Heart right ventricle (tissue), 16 donors: ENCODE measurements at regions not wholly inside any gene's neighbourhood (a gene's known extent, or its start where the extent isn't known, plus 50 kb on each side); places are given as distances from the start of the nearest gene placed in this dataset.

ENCODE experiments used
- ATAC-seq, 8 donors: fragments of 200-7000 bp; cut with Tn5 transposase; one replicate each; pipeline ENCODE4 v1.9.1; 2020; ENCODE audit warnings: mild to moderate bottlenecking in 8 of 8, moderate library complexity in 8 of 8, moderate number of reproducible peaks in 1 of 8
- DNase-seq, 2 donors: peaks; one replicate each; pipeline ENCODE4 v3.0.0-alpha.2; 2020
- H3K27ac ChIP-seq, 10 donors: fragments of 200-600 bp; sonication (generic) in 2 of 10; one replicate each; pipeline versions ENCODE4 v1.5.0 to v1.8.0; 2020 to 2022; ENCODE audit warnings: mild to moderate bottlenecking in 3 of 10
- H3K27me3 ChIP-seq, 7 donors: fragments of 200-600 bp; one replicate each; pipeline ENCODE4 v1.8.0; 2021 to 2022; ENCODE audit warnings: mild to moderate bottlenecking in 2 of 7
- H3K36me3 ChIP-seq, 9 donors: fragments of 200-600 bp; sonication (generic) in 1 of 9; one replicate each; pipeline versions ENCODE4 v1.5.0 to v1.8.0; 2020 to 2022; ENCODE audit warnings: mild to moderate bottlenecking in 2 of 9
- H3K4me1 ChIP-seq, 9 donors: fragments of 200-600 bp; sonication (generic) in 1 of 9; one replicate each; pipeline versions ENCODE4 v1.5.0 to v1.8.0; 2020 to 2022; ENCODE audit warnings: mild to moderate bottlenecking in 4 of 9
- H3K4me3 ChIP-seq, 10 donors: fragments of 200-600 bp; sonication (generic) in 2 of 10; one replicate each; pipeline versions ENCODE4 v1.5.0 to v1.8.0; 2020 to 2022; ENCODE audit warnings: mild to moderate bottlenecking in 7 of 10, moderate library complexity in 2 of 10
- H3K9me3 ChIP-seq, 11 donors: fragments of 200-600 bp in 10 of 11; sonication (generic) in 2 of 11; one replicate each; pipeline versions ENCODE4 v1.5.0 to v1.8.0; 2013 to 2022; ENCODE audit warnings: mild to moderate bottlenecking in 2 of 11, control low read depth in 1 of 11, moderate library complexity in 1 of 11
- CTCF ChIP-seq, 9 donors: fragments of 200-600 bp; sonication (generic) in 2 of 9; IDR thresholded peaks; one replicate each; pipeline versions ENCODE4 v1.5.0 to v1.8.0; 2021 to 2022; ENCODE audit warnings: antibody characterized with exemption in 9 of 9, mild to moderate bottlenecking in 5 of 9, moderate library complexity in 1 of 9
- WGBS, 2 donors: extraction: QIAGEN DNeasy Blood & Tissue Kit; methylation state at CpG; one replicate each; pipeline ENCODE4 v1.1.7; 2013; ENCODE audit warnings: inconsistent platforms in 1 of 2; 5-methylcytosine and 5-hydroxymethylcytosine counted together
- intact Hi-C, 10 donors: fragments of 100-400 bp; cut with DNase I; formaldehyde crosslinking; loops; one replicate each; pipeline versions ENCODE4 v1.11.1 to v1.14.2; 2022
- donor health status: Arrhythmogenic right ventricular cardiomyopathy.
- donor health status: ischemic (EF 13 %, LVEDD 7.1; RV severe dilation, severe dysfunction).
- donor health status: healthy with polysubstance abuse.
- donor health status: DM: no; HTN: yes; CAD: no.
- donor health status: DM: no; HTN: no; CAD: no.
- donor health status: ischemic (EF 25% LVEDD 6.9; RV normal size, moderate dysfunction).
- donor health status: ischemic (EF 25% LVEDD 5.7; RV mildly dilated, moderate dysfunction).
- donor health status: healthy.
- donor health status: DM: yes; HTN: yes; CAD: no.
- donor health status: Ischemic cardiomyopathy.
- donor health status: ischemic (EF 35%, LVEDD 5.7; RV mildly dilated, moderate dysfunction).
- donor health status: nonischemic (EF 11% LVEDD 7.7; RV severe dilation, severe dysfunction).
- donor health status: DM: yes; HTN: yes; CAD: no.
- donor health status: PGD.
- donor health status: ischemic (EF 29% LVEDD 5.4; RV normal size, mild dysfunction).
- donor health status: nonischemic (EF 23%, LVEDD 6.1; RV moderate dilation, normal function).

GRCh38 chr22:48333816-48334735 is 1493.6 kb downstream of the BRD1 start:
- 87 to 88% methylated on average over 40 of the region's 40 CpGs for WGBS, 2 donors
- Histone ChIP-seq H3K4me1 (no peaks in the 10 kb centered on the region), H3K36me3 (no peaks in the 10 kb centered on the region), H3K27ac (no peak overlapping the region), H3K9me3 (peaks cover 0 to 12% (median 6%) of the 10 kb centered on the region in 11 donors), H3K4me3 (no peak overlapping the region), H3K27me3 (peaks cover 0 to 39% (median 26%) of the 10 kb centered on the region in 7 donors)
- no peak for TF ChIP-seq CTCF (IDR thresholded peaks at IDR 0.05)
- DNase-seq (no peak), ATAC-seq (no peak)
- intact Hi-C loops: no loop called here

- DNase-seq (no peak), ATAC-seq (no peak)
- intact Hi-C loops: no loop called here
- peaks cover 0 to 32% (median 18%) of the 10 kb centered on the region in 7 donors for H3K27me3 ChIP-seq
- TF ChIP-seq CTCF (IDR thresholded peaks at IDR 0.05): no peak
- no peaks in the 10 kb centered on the region for H3K4me1 ChIP-seq
- peaks cover 0 to 19% (median 10%) of the 10 kb centered on the region in 11 donors for H3K9me3 ChIP-seq
- WGBS, 2 donors: 86 to 89% methylated on average over 20 of the region's 20 CpGs
- H3K4me3 ChIP-seq: no peak overlapping the region
- no peaks in the 10 kb centered on the region for H3K36me3 ChIP-seq
- no peak overlapping the region for H3K27ac ChIP-seq
Measured at GRCh38 chr22:48333323-48333763, 1494.3 kb downstream of the BRD1 start.

- DNase-seq (no peak), ATAC-seq (peak in 1 of 8 donors; percentile 28)
- Histone ChIP-seq H3K36me3 (no peaks in the 10 kb centered on the region), H3K4me3 (no peak overlapping the region), H3K27ac (no peak overlapping the region), H3K9me3 (peaks cover 0 to 26% (median 10%) of the 10 kb centered on the region in 11 donors), H3K4me1 (no peaks in the 10 kb centered on the region), H3K27me3 (peaks cover 0 to 28% (median 16%) of the 10 kb centered on the region in 7 donors)
- WGBS, 2 donors: 85 to 87% methylated on average over 32 of the region's 32 CpGs
- intact Hi-C loops: no loop called here
- no peak for TF ChIP-seq CTCF (IDR thresholded peaks at IDR 0.05)
Measured at GRCh38 chr22:48332438-48333322, 1495.0 kb downstream of the BRD1 start.

- H3K9me3 ChIP-seq: peaks cover 0 to 26% (median 10%) of the 10 kb centered on the region in 11 donors
- ATAC-seq (no peak), DNase-seq (no peak)
- no peak overlapping the region for H3K27ac ChIP-seq
- TF ChIP-seq CTCF (IDR thresholded peaks at IDR 0.05): no peak
- intact Hi-C loops: no loop called here
- H3K36me3 ChIP-seq: no peaks in the 10 kb centered on the region
- peaks cover 0 to 25% (median 16%) of the 10 kb centered on the region in 7 donors for H3K27me3 ChIP-seq
- no peak overlapping the region for H3K4me3 ChIP-seq
- 80 to 82% methylated on average over 12 of the region's 12 CpGs for whole genome bisulfite sequencing, 2 donors
- H3K4me1 ChIP-seq: no peaks in the 10 kb centered on the region
Measured at GRCh38 chr22:48331691-48332220, 1495.9 kb downstream of the BRD1 start.
